ENCODE measurements at regions not wholly inside any gene's neighbourhood (a gene's known extent, or its start where the extent isn't known, plus 50 kb on each side); places are given as distances from the start of the nearest gene placed in this dataset.

DNA sequence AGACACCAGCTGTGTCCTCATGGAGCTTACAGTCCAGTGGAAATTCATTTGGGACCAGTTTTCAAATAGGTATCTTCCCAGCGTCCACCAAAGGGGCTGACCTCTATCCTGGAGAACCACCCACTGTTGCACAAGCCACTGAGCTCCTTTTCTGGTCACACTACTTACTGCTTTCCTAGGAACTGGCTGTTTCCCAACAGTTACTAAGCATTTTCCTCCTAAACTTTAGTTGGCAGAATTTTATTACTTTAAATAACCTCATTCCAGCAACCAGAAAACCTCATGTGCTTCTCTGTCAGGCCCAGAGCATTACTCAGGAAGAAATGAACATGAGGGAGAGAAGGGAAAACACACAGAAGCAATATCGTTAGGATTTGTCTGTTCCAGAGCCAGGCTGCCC, 183.1 kb downstream of the GPAM start:
- H3F3A ChIP-seq (replicated peaks; ENCODE audit: low read depth): no peaks in the 10 kb centered on the region
- Mint-ChIP-seq H3K27me3 (ENCODE audit: insufficient read depth, low read depth, poor library complexity) (peaks cover 3% of the 10 kb centered on the region), H3K4me1 (peaks cover 21% of the 10 kb centered on the region), H3K4me3 (no peak overlapping the region), H3K27ac (no peak overlapping the region), H3K9me3 (no peaks in the 10 kb centered on the region), H3K36me3 (ENCODE audit: low read depth) (no peaks in the 10 kb centered on the region)
- H2AFZ ChIP-seq: no peak overlapping the region
- TF ChIP-seq ZNF114 (CRISPR knock-in tag; IDR thresholded peaks at IDR 0.05): no peak
- no peak for TF ChIP-seq CTCF (conservative IDR thresholded peaks at IDR 0.05; ENCODE audit: low read depth in 2 of 2)
- TF ChIP-seq EZH2 (IDR thresholded peaks at IDR 0.05; ENCODE audit: low read depth, unreplicated experiment): no peak
- TF ChIP-seq, protein P1, sequence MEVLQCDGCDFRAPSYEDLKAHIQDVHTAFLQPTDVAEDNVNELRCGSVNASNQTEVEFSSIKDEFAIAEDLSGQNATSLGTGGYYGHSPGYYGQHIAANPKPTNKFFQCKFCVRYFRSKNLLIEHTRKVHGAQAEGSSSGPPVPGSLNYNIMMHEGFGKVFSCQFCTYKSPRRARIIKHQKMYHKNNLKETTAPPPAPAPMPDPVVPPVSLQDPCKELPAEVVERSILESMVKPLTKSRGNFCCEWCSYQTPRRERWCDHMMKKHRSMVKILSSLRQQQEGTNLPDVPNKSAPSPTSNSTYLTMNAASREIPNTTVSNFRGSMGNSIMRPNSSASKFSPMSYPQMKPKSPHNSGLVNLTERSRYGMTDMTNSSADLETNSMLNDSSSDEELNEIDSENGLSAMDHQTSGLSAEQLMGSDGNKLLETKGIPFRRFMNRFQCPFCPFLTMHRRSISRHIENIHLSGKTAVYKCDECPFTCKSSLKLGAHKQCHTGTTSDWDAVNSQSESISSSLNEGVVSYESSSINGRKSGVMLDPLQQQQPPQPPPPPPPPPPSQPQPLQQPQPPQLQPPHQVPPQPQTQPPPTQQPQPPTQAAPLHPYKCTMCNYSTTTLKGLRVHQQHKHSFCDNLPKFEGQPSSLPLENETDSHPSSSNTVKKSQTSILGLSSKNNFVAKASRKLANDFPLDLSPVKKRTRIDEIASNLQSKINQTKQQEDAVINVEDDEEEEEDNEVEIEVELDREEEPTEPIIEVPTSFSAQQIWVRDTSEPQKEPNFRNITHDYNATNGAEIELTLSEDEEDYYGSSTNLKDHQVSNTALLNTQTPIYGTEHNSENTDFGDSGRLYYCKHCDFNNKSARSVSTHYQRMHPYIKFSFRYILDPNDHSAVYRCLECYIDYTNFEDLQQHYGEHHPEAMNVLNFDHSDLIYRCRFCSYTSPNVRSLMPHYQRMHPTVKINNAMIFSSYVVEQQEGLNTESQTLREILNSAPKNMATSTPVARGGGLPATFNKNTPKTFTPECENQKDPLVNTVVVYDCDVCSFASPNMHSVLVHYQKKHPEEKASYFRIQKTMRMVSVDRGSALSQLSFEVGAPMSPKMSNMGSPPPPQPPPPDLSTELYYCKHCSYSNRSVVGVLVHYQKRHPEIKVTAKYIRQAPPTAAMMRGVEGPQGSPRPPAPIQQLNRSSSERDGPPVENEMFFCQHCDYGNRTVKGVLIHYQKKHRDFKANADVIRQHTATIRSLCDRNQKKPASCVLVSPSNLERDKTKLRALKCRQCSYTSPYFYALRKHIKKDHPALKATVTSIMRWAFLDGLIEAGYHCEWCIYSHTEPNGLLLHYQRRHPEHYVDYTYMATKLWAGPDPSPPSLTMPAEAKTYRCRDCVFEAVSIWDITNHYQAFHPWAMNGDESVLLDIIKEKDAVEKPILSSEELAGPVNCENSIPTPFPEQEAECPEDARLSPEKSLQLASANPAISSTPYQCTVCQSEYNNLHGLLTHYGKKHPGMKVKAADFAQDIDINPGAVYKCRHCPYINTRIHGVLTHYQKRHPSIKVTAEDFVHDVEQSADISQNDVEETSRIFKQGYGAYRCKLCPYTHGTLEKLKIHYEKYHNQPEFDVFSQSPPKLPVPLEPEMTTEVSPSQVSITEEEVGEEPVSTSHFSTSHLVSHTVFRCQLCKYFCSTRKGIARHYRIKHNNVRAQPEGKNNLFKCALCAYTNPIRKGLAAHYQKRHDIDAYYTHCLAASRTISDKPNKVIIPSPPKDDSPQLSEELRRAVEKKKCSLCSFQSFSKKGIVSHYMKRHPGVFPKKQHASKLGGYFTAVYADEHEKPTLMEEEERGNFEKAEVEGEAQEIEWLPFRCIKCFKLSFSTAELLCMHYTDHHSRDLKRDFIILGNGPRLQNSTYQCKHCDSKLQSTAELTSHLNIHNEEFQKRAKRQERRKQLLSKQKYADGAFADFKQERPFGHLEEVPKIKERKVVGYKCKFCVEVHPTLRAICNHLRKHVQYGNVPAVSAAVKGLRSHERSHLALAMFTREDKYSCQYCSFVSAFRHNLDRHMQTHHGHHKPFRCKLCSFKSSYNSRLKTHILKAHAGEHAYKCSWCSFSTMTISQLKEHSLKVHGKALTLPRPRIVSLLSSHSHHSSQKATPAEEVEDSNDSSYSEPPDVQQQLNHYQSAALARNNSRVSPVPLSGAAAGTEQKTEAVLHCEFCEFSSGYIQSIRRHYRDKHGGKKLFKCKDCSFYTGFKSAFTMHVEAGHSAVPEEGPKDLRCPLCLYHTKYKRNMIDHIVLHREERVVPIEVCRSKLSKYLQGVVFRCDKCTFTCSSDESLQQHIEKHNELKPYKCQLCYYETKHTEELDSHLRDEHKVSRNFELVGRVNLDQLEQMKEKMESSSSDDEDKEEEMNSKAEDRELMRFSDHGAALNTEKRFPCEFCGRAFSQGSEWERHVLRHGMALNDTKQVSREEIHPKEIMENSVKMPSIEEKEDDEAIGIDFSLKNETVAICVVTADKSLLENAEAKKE (CRISPR knock-in tag; IDR thresholded peaks at IDR 0.05): no peak
- TF ChIP-seq ETS1 (IDR thresholded peaks at IDR 0.05): no peak
- TF ChIP-seq POLR2AphosphoS5 (IDR thresholded peaks at IDR 0.05; ENCODE audit: low read depth): no peak
- TF ChIP-seq CREB1 (CRISPR knock-in tag; IDR thresholded peaks at IDR 0.05; ENCODE audit: low read depth): no peak
- TF ChIP-seq NANOG (IDR thresholded peaks at IDR 0.05; ENCODE audit: borderline replicate concordance): no peak
- no peak for TF ChIP-seq REST (IDR thresholded peaks at IDR 0.05; ENCODE audit: unreplicated experiment)
- no peak for TF ChIP-seq EZH2phosphoT487 (IDR thresholded peaks at IDR 0.05; ENCODE audit: unreplicated experiment)
- no peak for TF ChIP-seq JUNB (IDR thresholded peaks at IDR 0.05; ENCODE audit: unreplicated experiment)
- no peaks in the 10 kb centered on the region for H3K79me2 ChIP-seq (replicated peaks; ENCODE audit: insufficient read depth)
- no peak overlapping the region for H3K4me2 ChIP-seq
- no peaks in the 10 kb centered on the region for H3K27me3 ChIP-seq (ENCODE audit: insufficient read depth)
- DNase-seq (ENCODE audit: low spot score) (no peak), ATAC-seq (no peak)
- no peak overlapping the region for H3K27ac ChIP-seq (ENCODE audit: low read depth)
- H3K36me3 ChIP-seq (ENCODE audit: insufficient read depth): no peaks in the 10 kb centered on the region
- peaks cover 20% of the 10 kb centered on the region for H3K4me1 ChIP-seq (ENCODE audit: insufficient read depth)
- H3K4me3 ChIP-seq: no peak overlapping the region
- H3K9me2 ChIP-seq (ENCODE audit: insufficient read depth): peaks cover 18% of the 10 kb centered on the region; the same call in 1 of the 2 replicates
- no peaks in the 10 kb centered on the region for H4K20me1 ChIP-seq (replicated peaks; ENCODE audit: insufficient read depth)
